HG02840 (cell line): ENCODE measurements at regions not wholly inside any gene's neighbourhood (a gene's known extent, or its start where the extent isn't known, plus 50 kb on each side); places are given as distances from the start of the nearest gene placed in this dataset.

Experiments
- ATAC-seq: cut with Tn5 transposase; IDR thresholded peaks from one replicate; pipeline ENCODE4 v1.9.1; 2021; ENCODE audit warnings: mild to moderate bottlenecking, moderate library complexity, moderate number of reproducible peaks; ENCODE audit not compliant: unreplicated experiment, low FRiP score

DNA sequence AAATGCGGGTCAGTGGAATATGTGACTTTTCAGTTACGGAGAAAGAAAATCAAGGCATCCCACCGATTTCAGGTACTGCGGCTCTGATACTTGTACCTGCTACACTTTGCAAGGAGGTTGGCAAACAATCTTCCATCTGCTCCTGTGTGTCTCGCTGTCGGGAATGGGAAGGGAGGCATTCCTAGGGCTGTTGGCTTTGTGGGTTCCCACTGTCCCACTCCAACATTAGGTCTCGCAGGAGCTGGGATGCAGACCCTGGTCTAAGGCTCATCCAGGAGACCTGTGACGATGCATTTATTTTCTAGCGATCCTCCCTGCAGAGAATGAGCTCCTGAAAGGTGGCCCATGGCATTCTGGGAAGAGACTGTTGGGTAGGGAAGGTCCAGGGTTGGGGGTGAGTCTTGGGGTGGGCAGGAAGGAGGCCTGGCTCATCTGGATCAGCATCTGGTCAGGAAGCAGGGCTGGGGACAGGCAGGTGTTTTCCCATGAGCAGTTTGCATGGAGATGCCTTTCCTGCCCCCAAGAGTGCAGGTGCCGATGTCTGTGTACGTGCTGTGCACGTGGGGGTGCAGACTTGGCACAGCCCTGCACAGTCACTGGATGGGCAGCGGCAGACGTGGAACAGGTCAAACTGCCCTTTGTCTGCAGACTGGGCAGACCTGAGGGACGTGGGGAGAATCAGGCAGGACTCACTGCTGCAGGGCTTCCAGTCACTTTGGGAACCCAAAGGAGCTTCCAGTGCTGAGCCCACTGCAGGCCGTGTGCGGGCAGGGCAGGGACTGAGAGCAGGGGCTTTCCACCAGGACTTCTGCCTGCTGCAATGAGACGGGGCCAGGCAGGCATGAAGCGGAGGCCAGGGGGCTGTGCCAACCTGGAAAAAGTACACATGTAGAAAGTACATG, 152.4 kb downstream of the TEX29 start:
- ATAC-seq = no peak

DNA sequence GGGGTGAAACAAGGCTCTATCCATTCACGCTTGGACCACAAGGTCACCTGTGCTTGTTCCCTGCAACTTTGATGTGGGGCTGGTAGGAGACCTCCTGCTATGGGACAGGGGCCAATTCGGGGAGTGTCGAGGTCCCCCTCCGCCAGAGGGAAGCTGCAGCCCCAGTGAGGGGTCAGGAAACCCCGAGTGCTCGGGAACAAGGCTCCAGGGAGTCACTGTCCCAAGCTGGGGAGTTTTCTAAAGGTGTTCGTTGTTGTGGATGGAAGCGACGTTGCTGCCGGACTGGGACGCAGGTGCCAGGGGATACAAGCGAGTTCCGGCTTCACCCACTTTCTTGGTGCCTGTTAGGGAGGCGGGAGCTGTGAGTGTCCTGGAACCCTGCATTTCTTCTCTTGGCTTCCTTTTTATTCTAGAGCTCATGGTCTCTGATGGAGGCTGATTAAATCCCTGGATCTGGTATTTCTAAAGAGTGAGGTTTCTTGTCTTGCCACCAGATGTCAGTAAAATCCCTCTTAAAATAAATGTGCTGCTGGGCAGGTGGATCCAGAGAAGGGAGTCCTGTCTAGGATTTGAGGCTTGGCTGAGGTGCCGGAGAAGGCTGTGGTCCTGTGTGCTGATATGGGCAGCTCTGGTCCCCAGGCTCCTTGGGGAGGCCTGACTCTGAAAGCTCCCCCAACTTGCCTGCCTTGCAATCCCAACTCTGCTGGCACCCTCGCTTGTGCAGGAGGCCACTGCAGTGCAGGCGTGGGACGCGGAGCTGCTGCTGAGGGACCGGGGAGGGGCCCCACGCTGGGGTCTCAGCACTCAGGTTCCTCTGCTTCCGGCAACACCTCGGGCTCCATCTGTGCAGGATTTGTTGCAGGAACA, 153.9 kb downstream of the TEX29 start:
- ATAC-seq = no peak

DNA sequence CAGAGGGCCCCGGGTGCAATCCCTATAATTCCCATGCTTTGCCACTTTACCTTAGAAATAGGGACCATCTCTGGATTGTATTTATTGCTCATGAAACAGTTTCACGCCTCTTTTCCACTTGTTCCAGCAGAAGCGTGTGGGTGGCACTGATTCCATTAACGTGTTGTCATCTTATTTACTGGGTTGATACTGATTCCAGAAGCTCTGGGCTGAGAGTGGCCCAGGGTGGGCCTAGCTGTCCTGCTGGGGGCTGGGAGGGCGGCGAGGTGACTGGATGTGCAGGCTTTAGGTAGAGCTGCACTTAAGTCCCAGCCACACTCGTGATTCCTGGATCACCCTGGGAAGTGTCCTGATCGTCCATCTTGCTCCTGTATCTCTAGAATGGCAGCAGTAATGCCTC, 155.0 kb downstream of the TEX29 start:
- ATAC-seq = no peak

DNA sequence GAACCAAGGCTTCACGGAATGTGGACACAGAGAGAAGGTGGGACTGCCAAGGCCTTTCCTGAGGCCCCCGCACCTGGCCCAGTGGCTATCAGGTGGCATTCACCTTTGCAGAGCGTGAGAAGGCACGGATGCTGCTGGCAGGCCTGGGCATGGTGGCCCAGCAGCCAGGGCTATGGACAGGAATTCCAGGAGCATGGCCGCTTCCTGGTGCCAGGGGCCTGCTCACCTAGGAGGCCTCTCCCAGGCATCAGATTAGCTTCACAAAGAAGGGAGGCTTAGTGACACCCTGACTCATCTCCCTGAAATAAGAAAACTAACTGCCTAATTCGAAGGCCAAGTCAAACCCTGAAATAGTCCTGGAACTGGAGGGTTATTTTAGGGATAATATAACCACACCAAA, 155.8 kb downstream of the TEX29 start:
- ATAC-seq = no peak

DNA sequence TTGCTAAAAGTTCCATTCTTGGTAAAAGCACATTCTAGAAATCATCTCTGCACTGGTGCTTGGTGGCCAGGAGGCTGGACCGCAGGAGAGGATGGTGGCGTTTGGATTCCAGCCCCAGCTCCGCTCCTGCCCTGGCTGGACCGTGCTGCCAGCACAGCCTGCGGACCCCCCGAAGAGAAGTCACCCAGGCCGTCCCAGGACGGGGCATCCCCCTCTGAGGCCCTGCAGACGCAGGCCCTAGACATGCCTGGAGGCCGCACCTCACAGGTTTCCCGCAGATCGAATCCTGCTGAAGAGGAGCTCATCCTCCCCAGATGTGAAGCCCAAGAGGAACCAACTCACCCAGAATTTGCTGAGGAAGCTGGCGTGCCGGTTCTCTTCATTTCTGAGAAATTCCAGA, 159.0 kb downstream of the TEX29 start:
- no peak for ATAC-seq

DNA sequence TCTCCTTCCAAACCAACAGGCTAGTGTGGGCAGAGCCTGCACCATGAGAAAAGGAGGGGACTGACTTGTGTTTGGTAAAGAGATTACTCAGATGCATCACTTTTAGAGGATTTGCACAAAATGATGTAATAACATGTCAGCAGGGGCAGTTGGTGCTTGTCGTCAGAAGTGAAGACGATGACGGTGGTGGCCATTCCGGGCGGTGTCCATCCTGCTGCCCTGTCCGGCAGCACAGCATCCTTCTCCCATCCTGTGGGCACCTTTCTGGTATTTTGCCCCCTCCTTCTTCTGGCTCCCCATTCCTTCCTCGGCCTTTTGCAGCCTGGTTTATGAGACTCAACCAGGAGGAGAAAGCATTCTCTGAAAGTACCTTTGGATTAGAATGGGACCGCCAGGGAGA, 160.1 kb downstream of the TEX29 start:
- ATAC-seq = no peak

DNA sequence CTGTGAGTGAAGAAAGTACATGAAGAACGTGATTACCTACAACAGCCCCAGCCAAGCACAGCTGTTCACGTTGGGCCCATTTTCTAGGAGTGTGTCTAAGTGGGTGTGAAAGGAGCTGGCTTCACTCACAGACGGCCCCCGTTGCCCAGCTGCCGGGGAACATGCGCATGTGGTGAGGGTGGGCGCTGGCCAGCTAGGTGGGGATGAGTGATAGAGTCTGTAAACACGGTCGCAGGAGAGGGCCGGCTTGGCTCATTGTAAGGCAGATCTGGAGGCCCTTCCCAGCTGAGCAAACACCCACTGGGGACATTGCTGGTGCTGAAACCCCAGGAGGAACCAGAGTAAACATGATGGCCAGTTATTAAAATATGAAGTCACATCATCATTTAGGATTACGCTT, 160.5 kb downstream of the TEX29 start:
- ATAC-seq = no peak

DNA sequence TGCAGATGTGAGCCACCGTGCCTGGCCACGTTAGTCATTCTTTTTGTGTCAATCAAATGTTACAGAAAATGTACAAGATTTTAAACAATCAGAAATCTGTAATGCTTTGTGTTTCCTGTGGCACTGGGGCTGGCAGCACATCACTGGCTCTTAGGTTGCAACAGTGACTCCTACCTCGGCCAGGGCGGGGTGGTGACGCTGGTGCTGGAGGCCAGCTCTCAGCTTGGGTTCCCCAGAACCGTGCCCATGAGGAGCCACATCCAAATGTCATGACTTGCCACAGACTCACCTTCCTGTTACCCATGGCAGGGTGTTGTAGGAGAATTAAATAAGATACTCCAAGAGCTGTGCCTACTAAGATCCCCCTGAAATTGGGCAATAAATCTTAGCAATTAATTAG, 161.7 kb downstream of the TEX29 start:
- ATAC-seq = no peak

DNA sequence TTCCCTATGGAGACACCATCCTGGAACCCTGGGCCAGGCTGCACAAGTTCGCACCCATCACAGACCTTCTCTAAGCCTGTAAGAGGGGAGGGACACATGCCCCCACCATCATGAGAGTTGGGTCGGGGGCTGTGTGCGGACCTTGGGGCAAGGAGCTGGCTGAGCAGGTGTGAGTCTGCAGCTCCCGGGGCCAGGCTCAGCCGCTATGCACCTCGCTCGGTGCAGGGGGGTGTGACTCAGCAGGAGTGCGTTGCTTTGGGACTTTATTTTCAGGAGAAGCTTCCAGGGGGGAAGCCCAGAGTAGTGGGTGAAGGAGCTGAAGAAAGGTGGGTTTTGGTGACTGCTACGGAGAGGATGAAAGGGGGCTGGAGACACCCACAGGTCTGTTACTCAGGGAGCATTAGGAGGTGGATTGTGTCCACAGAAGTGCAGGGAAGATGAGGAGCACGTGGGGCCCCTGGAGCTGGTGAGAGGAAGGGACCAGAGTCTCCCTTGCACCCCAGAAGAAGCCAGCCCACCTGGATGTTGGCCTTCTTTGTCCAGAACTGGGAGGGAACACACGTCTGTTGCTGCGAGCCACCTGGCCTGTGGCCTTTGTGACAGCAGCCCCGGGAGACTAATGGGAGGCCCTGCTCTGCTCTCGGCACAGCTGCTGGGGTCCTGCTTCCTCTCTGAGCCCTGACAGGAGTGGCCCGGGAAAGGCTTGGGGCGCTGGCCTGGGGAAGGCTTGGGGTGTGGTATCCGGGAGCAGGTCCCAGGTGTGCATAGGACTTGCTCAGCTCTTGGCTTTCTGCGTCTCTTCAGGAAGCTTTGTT, 162.6 kb downstream of the TEX29 start:
- ATAC-seq = no peak

DNA sequence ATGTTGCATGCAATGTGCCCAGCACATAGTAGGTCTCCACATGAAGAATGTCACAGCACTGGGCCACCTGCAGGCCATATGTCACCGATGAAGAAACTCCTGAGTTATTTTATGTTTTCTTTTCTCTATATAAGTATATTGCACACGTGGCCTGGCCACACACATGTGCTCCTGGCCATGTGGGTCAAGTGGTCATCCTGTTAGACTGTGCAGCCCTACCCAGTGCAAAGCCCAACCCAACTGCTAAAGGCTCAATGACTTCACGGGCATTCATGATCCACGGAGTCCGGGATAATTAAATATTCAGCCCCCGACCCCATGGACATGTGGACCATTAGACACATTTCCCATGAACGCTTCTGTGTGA, 163.2 kb downstream of the TEX29 start:
- no peak for ATAC-seq

DNA sequence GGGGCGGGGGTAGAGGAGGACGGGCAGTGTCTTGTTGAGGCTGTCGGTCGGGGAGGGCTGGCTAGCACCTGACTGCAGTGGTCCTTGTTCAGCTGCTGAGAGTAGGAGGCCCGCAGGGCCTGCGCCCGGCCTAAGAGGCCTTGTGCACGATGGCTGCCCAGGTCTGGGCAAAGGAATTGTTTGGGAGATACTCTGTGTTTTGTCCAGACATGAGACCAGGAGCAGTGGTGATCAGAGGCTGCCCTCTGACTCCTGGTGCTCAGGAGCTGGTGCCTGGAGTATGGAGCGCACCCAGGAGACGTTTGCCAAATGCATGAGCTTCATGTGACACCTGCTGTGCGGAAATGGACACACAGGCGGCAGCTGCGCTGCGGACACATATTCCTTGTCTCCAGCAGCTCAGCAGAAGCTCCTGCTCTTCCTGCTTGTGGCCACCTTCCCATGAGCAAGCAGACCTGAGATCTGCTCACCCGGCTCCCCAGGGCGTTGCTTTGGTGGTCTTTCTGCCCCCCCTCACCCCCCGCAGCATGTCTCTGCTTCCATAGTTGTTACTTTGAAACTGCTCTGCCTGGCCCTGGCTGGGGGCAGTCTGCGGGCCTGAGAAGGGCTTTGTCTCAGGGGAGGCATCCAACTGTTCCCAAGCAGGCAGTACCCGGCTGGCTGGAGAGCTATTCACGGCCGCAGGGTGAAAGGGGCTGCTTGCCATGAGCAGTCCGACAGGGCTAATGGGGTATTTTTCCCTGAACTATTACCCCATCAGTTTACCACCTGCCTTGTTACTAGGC, 163.9 kb downstream of the TEX29 start:
- ATAC-seq = no peak

DNA sequence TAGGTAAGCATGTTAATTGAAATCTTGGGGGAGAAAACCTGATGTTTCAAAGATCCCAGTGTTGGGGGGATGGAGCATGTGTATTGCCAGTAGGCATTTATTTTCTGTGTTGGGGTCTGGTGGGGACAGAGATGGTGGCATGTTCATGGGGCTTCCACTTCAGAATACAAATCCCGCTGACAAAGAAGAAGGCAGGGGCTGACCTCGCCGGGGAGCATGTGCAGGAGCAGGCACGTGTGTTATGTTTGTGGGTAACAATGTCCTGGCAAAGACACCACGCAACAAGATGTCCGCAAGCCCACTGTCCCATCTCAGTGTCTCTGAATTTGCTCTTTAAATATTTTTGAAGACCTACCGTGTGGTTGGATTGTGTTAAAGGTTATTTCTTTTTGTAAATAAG, 164.5 kb downstream of the TEX29 start:
- no peak for ATAC-seq

DNA sequence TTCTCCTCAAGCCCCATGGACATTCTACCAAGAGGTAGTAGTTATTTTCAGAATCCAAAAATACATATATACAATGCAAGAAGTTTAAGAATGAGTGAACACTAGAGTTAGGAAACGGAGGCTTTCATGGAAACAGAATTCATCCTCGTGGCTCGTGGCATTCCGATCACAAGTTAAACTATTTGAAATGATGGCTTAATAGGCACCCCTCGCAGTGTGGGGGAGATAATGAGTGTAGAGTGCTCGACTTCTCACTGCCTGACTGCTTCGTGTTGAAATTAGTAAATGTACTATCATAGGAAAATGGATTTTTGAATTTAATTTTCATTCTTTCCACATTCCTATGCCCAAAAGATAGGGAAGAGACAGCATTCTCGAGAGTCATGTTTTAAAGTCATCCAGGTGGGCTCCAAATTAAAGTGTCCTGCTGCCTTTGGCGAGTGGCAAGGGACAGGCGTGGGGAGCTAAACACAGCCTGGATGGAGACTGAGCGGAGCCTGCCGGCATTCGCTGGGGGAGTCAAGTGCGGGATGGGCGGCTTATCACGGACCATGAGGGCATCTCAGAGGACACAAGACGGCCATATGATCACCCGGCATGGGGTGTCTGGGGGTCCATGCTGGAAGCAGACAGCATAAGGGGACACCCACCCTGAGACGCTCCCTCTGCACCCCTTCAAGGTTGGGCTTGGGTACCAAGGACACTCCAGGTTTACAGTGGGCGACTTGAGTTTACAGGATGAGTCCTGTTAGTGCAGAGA, 165.2 kb downstream of the TEX29 start:
- ATAC-seq = no peak

DNA sequence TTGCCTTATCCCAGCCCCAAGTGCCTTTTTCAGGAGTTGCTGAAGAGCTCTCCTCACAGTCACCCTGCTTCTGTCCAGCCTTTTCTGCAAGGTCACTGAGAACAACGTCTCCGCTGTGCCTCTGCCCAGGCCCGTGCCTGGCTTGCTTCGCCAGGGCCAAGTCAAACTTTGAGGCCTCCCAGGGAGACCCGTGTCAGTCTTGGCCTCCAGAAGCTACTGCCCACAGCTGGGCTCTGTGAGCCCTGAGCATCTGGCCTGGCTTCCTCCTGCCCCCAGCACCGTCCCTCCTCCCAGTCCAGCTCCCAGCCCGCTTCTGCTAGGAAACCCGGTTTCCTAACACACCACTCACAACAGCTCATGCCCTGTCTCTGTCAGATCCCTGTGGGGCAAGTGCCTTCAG, 165.9 kb downstream of the TEX29 start:
- no peak for ATAC-seq

DNA sequence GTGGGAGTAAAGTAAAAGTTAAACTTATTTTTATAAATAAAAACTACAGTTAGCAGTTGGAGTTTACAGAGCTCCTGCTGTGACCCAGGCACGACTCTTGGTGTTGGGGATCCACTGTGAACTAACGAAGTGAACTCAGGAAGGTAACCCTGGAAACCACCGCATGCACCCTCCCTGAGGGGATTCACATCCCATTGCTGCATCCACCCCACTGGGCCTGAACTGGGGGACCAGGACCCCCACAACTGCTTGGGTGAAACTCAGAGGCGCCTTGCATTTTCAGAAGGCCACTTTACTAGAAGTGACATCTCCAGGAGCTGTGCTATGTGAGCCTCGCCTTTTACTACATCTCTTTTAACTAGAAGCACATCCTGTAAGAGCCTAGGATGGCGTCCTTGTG, 166.4 kb downstream of the TEX29 start:
- ATAC-seq = no peak

DNA sequence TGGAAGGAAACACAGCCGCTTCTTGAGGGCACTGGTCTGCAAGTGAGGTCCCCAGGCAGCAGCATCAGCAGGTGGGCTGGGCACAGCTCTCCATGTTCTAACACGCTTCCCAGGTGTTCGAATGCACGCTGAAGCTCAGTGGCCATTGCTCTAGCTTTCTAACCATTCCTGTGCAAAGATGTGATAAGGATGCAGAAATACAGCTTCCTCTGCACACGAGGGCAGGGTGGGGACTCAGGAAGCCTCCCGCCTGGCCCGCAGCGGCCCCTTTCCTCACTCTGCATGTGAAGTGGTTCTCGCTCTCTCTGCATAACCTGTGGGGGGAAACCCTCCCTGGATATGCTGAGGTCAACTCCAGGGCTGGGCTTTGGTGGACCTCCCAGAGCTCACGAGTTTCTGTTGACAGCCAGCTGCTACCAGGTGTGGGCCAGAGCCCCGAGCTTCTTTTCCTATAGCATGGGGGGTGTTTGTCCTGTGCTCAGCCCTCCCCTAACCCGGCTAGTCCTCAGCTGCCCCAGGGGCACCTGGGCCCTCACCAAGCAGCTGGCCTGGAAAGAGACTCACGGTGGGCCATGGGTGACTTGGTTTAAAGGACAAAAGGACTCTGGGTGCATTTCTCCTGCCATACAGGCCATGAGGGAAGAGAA, 168.2 kb downstream of the TEX29 start:
- ATAC-seq = no peak

DNA sequence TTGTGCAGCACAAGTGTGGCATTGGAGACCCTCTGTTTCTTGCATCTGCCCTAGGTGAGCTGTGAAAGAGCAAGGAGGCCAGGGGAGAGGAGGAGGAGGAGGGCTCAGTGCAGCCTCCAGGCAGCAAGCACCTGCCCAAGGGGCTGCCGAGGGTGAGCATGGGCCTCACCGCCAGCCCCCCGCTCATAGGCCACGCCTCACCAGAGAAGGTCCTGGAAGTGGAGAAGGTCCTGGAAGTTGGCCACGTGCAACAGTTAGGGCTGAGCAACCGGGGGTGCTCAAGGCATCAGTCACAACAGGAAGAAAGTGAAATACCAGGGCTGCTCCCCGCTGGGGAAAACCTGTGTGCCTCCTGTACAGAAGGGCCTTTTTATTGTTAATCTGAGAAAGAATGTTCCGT, 168.9 kb downstream of the TEX29 start:
- no peak for ATAC-seq

DNA sequence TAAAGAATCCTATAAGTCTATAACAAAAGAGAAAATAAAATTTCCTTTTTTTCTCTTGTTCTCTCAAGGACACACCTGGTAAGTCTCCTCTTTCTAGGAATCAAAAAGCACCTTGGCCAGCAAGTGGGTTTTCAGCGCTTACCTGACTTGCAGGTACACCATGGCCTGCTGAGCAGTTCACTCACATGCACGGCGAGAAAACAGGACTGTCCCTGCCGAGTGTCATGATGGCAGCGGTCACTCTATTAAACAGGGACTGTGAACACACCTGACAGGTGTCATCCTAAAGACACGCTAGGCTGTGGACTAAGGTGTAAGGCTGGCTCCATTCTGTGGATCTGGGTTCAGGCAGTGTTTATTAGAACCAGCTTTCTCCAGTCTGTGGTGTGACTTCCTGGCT, 170.2 kb downstream of the TEX29 start:
- ATAC-seq = no peak

DNA sequence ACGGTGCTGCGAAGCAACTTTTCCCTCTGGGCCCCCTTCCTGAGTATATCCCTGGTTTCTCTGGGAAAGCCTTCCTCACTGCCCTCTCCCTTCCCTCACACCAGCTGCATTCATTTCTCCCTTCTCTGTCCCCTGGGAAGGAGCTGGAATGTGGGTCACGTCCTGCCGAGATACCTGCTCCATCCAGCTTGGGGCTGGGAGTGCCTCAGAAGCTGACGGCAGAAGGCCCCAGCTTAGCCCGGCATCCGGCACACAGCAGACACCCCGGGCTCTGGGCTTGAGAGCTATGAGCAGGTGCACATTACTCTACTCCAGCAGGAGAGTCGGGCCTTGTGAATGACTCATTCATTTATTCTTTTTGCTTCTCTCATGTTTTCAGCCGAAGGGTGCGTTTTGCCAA, 170.6 kb downstream of the TEX29 start:
- ATAC-seq = no peak
